Lung (tissue), 11 donors: ENCODE measurements at regions not wholly inside any gene's neighbourhood (a gene's known extent, or its start where the extent isn't known, plus 50 kb on each side); places are given as distances from the start of the nearest gene placed in this dataset.

Experiments
- ATAC-seq: fragments of 200-7000 bp; cut with Tn5 transposase; one replicate; pipeline ENCODE4 v1.9.1; 2020; ENCODE audit warnings: moderate number of reproducible peaks; ENCODE audit not compliant: insufficient read depth, low FRiP score
- DNase-seq, 3 donors: peaks; one replicate each; pipeline ENCODE4 v3.0.0-alpha.2; 2013 to 2017
- H3K27ac ChIP-seq, 2 donors: one replicate each; pipeline ENCODE4 v1.5.1; 2013; ENCODE audit warnings: mild to moderate bottlenecking in 2 of 2, moderate library complexity in 2 of 2, control low read depth in 1 of 2, inconsistent platforms in 1 of 2, low read depth in 1 of 2, low read length in 1 of 2
- H3K27me3 ChIP-seq, 3 donors: one replicate each; pipeline ENCODE4 v1.5.1; 2013; ENCODE audit warnings: low read length in 2 of 3; ENCODE audit not compliant: control insufficient read depth in 3 of 3, insufficient read depth in 3 of 3
- H3K36me3 ChIP-seq, 4 donors: one replicate each; pipeline ENCODE4 v1.5.1; 2013; ENCODE audit warnings: low read length in 4 of 4, mild to moderate bottlenecking in 1 of 4, moderate library complexity in 1 of 4; ENCODE audit not compliant: control insufficient read depth in 4 of 4, insufficient read depth in 4 of 4
- H3K4me1 ChIP-seq, 5 donors: one replicate each; pipeline ENCODE4 v1.5.1; 2013; ENCODE audit warnings: low read length in 5 of 5, mild to moderate bottlenecking in 2 of 5, moderate library complexity in 1 of 5; ENCODE audit not compliant: control insufficient read depth in 5 of 5, insufficient read depth in 5 of 5
- H3K4me3 ChIP-seq: one replicate; pipeline ENCODE4 v1.5.1; 2013; ENCODE audit warnings: mild to moderate bottlenecking, control low read depth, moderate library complexity
- H3K9ac ChIP-seq, 2 donors: one replicate each; pipeline ENCODE4 v1.5.1; 2013; ENCODE audit warnings: low read length in 2 of 2, control low read depth in 1 of 2; ENCODE audit not compliant: insufficient read depth in 1 of 2
- H3K9me3 ChIP-seq, 4 donors: one replicate each; pipeline ENCODE4 v1.5.1; 2013; ENCODE audit warnings: low read length in 3 of 4, mild to moderate bottlenecking in 1 of 4, moderate library complexity in 1 of 4; ENCODE audit not compliant: control insufficient read depth in 4 of 4, insufficient read depth in 3 of 4
- WGBS, 2 donors: extraction: QIAGEN DNeasy Blood & Tissue Kit; methylation state at CpG; one replicate each; pipeline ENCODE4 v1.1.7; 2013; 5-methylcytosine and 5-hydroxymethylcytosine counted together
- TF ChIP-seq, protein P1 (sequence below): IDR thresholded peaks from 2 replicates; pipeline ENCODE4 v1.5.1; 2012; ENCODE audit warnings: mild to moderate bottlenecking; ENCODE audit errors: control extremely low read depth, extremely low read depth
- donor health status: control.
- donor health status: control.
- donor health status: Bipolar disorder and iron deficiency.
- donor health status: healthy.
- donor health status: DM: yes; HTN: yes; CAD: no.

DNA sequence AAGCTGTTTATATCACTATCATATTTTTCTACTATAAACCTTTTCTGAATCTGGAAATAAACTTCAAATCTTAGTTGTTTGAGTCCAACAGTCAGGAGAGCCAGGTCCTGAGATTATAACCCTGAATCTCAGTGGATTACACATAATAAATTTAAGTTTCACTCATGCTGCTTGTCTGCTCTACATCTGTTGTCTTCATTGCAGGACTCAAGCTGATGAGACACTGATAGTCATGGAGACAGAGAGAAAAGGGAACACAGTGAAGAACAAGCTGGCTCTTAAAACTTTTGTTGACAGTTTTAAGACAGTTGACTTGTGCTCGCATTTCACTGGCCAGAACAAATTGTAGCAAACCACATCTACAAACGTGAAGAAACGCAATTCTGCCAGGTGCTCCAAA is 327.0 kb upstream of the CTSO start:
- Histone ChIP-seq H3K4me3 (no peak overlapping the region), H3K36me3 (no peaks in the 10 kb centered on the region), H3K4me1 (peaks cover 0 to 6% (median 0%) of the 10 kb centered on the region in 5 donors), H3K27me3 (no peaks in the 10 kb centered on the region), H3K27ac (no peak overlapping the region), H3K9me3 (no peaks in the 10 kb centered on the region), H3K9ac (no peak overlapping the region)
- ATAC-seq: no peak
- 55 to 67% methylated on average over 3 of the region's 3 CpGs for WGBS, 2 donors
- TF ChIP-seq, protein P1, sequence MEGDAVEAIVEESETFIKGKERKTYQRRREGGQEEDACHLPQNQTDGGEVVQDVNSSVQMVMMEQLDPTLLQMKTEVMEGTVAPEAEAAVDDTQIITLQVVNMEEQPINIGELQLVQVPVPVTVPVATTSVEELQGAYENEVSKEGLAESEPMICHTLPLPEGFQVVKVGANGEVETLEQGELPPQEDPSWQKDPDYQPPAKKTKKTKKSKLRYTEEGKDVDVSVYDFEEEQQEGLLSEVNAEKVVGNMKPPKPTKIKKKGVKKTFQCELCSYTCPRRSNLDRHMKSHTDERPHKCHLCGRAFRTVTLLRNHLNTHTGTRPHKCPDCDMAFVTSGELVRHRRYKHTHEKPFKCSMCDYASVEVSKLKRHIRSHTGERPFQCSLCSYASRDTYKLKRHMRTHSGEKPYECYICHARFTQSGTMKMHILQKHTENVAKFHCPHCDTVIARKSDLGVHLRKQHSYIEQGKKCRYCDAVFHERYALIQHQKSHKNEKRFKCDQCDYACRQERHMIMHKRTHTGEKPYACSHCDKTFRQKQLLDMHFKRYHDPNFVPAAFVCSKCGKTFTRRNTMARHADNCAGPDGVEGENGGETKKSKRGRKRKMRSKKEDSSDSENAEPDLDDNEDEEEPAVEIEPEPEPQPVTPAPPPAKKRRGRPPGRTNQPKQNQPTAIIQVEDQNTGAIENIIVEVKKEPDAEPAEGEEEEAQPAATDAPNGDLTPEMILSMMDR: no peak
- DNase-seq: peak in 2 of 3 donors; percentile 25 to 31

DNA sequence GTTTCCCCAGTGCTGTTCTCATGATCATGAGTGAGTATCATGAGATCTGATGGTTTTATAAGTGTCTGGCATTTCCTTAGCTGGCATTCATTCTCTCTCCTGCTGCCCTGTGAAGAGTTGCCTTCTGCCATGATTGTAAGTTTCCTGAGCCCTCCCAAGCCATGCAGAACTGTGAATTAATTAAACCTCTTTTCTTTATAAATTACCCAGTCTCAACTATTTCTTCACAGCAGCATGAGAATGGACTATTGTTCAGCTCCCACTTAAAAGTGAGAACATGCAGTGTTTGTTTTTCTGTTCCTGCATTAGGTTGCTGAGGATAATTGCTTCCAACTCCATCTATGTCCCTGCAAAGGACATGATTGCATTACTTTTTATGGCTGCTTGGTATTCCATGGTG is 311.7 kb upstream of the CTSO start:
- ATAC-seq (no peak), DNase-seq (no peak)
- no peak overlapping the region for H3K27ac ChIP-seq
- H3K36me3 ChIP-seq: no peaks in the 10 kb centered on the region
- H3K4me3 ChIP-seq: no peak overlapping the region
- H3K4me1 ChIP-seq: no peaks in the 10 kb centered on the region
- H3K9ac ChIP-seq: no peak overlapping the region
- H3K27me3 ChIP-seq: no peaks in the 10 kb centered on the region
- no peaks in the 10 kb centered on the region for H3K9me3 ChIP-seq
- TF ChIP-seq, protein P1: no peak

- H3K4me1 ChIP-seq: no peaks in the 10 kb centered on the region
- no peak overlapping the region for H3K9ac ChIP-seq
- WGBS, 2 donors: 83 to 90% methylated on average over 1 of the region's 1 CpG
- H3K9me3 ChIP-seq: no peaks in the 10 kb centered on the region
- no peak for ATAC-seq
- DNase-seq: no peak
- TF ChIP-seq, protein P1: no peak
- no peak overlapping the region for H3K27ac ChIP-seq
- no peak overlapping the region for H3K4me3 ChIP-seq
- H3K27me3 ChIP-seq: no peaks in the 10 kb centered on the region
- no peaks in the 10 kb centered on the region for H3K36me3 ChIP-seq
Measured at GRCh38 chr4:156261230-156261629, 307.6 kb upstream of the CTSO start.

DNA sequence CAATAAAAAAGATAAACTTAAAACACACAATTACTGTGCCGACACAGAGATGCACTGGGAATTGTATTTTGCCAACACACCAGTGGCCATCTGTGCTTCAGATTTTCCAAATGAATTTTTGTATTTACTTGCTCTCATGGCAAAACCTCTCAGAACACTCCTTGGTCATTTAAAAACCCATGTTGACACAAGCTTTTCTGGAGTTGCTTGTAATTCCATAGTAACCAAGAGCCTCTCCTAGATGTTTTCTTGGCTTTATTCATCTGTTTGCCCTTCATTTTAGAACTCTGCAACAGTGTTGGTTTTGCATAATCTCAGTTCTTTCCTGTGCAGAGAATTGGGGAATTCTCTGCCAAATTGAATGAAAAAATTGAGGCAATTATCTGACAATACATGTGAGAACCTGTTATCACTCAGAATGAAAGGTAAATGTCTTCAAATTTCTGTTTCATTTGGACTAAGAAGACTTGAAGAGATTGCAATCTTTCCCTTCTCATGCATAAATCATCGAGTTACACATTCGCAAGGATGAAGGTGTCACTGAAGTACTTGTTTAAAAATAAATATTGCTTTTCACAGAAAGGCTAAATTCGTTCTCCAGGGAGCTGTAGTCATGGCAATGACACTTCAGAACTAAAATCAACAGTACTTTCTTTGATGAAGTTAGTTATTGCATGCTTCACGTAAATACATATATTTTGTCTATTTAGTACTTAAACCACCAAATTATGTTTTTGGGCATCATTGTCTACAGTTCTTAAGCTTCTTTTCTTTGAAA is 301.8 kb upstream of the CTSO start:
- H3K36me3 ChIP-seq: no peaks in the 10 kb centered on the region
- ATAC-seq (peak; percentile 66), DNase-seq (peak in 2 of 3 donors; percentile 52 to 66)
- no peaks in the 10 kb centered on the region for H3K27me3 ChIP-seq
- 44 to 70% methylated on average over 5 of the region's 5 CpGs for WGBS, 2 donors
- H3K9ac ChIP-seq: no peak overlapping the region
- TF ChIP-seq, protein P1: no peak
- H3K4me1 ChIP-seq: no peaks in the 10 kb centered on the region
- no peak overlapping the region for H3K4me3 ChIP-seq
- H3K27ac ChIP-seq: no peak overlapping the region
- no peaks in the 10 kb centered on the region for H3K9me3 ChIP-seq
